Gastrocnemius medialis (tissue), 4 donors: ENCODE measurements at regions not wholly inside any gene's neighbourhood (a gene's known extent, or its start where the extent isn't known, plus 50 kb on each side); places are given as distances from the start of the nearest gene placed in this dataset.
"Not testable (repeated sequence)": the region's sequence is repeated elsewhere in the genome, so short reads cannot be mapped to it uniquely, and the experiment has no call there.

Source experiments
- ATAC-seq, 2 donors: fragments of 150-250 bp; one replicate each; pipeline ENCODE4 v1.9.1; 2016
- DNase-seq, 2 donors: peaks; one replicate each; pipeline ENCODE4 v3.0.0-alpha.2; 2019
- H3K27ac ChIP-seq, 4 donors: fragments of 200-600 bp; sonication (generic); 1 replicate in 1 of 4; 2 replicates in 3 of 4; pipeline ENCODE4 v1.5.1; 2016 to 2018; ENCODE audit warnings: mild to moderate bottlenecking in 2 of 4, moderate library complexity in 1 of 4
- H3K27me3 ChIP-seq, 3 donors: fragments of 200-600 bp; sonication (generic) in 2 of 3; 1 replicate in 1 of 3; 2 replicates in 2 of 3; pipeline versions ENCODE4 v1.5.1 to v1.6.0; 2016 to 2019; ENCODE audit warnings: mild to moderate bottlenecking in 1 of 3, moderate library complexity in 1 of 3
- H3K36me3 ChIP-seq, 2 donors: fragments of 200-600 bp; sonication (generic) in 1 of 2; one replicate each; pipeline ENCODE4 v1.5.1; 2017 to 2018
- H3K4me1 ChIP-seq, 2 donors: fragments of 200-600 bp; sonication (generic) in 1 of 2; one replicate each; pipeline ENCODE4 v1.5.1; 2016 to 2017; ENCODE audit warnings: mild to moderate bottlenecking in 2 of 2
- H3K4me3 ChIP-seq, 4 donors: fragments of 200-600 bp; sonication (generic) in 3 of 4; 1 replicate in 1 of 4; 2 replicates in 3 of 4; pipeline ENCODE4 v1.5.1; 2016 to 2019; ENCODE audit warnings: mild to moderate bottlenecking in 2 of 4
- H3K9me3 ChIP-seq, 3 donors: fragments of 200-600 bp; sonication (generic) in 2 of 3; 1 replicate in 1 of 3; 2 replicates in 2 of 3; pipeline ENCODE4 v1.5.1; 2016 to 2019
- POLR2A ChIP-seq, 2 donors: fragments of 450-650 bp; IDR thresholded peaks; one replicate each; pipeline ENCODE4 v1.6.1; 2017; ENCODE audit warnings: antibody characterized with exemption in 2 of 2, mild to moderate bottlenecking in 2 of 2, moderate library complexity in 2 of 2
- in situ Hi-C, 4 donors: fragments of 200-750 bp; cut with MboI; loops; one replicate each; pipeline versions ENCODE4 v1.15.0 to v1.8.0; 2017; ENCODE audit warnings: low sequenced_read_pairs in 4 of 4
- intact Hi-C: fragments of 100-400 bp; cut with DNase I; formaldehyde crosslinking; loops from one replicate; pipeline ENCODE4 v1.15.1; 2023; ENCODE audit warnings: low total_unique reads
- TF ChIP-seq, protein P1 (sequence below), 5 experiments: fragments of 450-650 bp in 3 of 5; fragments of 200-600 bp in 2 of 5; sonication (generic) in 2 of 5; IDR thresholded peaks in 4 of 5; conservative IDR thresholded peaks in 1 of 5; 1 replicate in 4 of 5; 2 replicates in 1 of 5; pipeline ENCODE4 v1.5.1; 2016 to 2019; ENCODE audit warnings: antibody characterized with exemption in 5 of 5, mild to moderate bottlenecking in 3 of 5, moderate library complexity in 3 of 5

DNA sequence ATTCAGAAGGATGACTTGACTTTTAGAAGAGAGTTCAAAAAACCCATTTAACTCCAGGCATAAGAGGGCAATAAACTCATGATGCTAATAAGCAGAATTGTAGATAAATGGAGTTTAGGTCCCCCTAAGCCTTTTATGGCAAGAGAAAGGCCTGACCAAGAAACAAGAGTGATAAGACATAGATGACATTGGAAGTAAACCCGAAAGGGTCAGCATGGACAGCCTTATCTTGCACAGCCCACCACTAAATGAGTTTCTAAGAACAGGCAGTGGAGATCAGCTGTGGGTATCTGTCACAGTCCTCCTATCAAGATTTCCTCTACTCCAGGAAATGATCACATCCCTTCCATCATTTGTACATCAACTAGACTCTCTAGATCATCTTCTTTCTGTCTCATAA is 457.9 kb upstream of the ADAMTS9 start:
- no peak overlapping the region for H3K4me3 ChIP-seq
- no peaks in the 10 kb centered on the region for H3K9me3 ChIP-seq
- intact Hi-C loops (no loop called here), in situ Hi-C loops (no loop called here)
- no peaks in the 10 kb centered on the region for H3K27me3 ChIP-seq
- no peak for ATAC-seq
- H3K4me1 ChIP-seq: no peaks in the 10 kb centered on the region
- H3K27ac ChIP-seq: no peak overlapping the region
- no peaks in the 10 kb centered on the region for H3K36me3 ChIP-seq
- TF ChIP-seq POLR2A (IDR thresholded peaks at IDR 0.05): no peak
- TF ChIP-seq, protein P1, sequence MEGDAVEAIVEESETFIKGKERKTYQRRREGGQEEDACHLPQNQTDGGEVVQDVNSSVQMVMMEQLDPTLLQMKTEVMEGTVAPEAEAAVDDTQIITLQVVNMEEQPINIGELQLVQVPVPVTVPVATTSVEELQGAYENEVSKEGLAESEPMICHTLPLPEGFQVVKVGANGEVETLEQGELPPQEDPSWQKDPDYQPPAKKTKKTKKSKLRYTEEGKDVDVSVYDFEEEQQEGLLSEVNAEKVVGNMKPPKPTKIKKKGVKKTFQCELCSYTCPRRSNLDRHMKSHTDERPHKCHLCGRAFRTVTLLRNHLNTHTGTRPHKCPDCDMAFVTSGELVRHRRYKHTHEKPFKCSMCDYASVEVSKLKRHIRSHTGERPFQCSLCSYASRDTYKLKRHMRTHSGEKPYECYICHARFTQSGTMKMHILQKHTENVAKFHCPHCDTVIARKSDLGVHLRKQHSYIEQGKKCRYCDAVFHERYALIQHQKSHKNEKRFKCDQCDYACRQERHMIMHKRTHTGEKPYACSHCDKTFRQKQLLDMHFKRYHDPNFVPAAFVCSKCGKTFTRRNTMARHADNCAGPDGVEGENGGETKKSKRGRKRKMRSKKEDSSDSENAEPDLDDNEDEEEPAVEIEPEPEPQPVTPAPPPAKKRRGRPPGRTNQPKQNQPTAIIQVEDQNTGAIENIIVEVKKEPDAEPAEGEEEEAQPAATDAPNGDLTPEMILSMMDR (IDR thresholded peaks at IDR 0.05 in 4 of 5, conservative IDR thresholded peaks at IDR 0.05 in 1 of 5): no peak
- no peak for DNase-seq

DNA sequence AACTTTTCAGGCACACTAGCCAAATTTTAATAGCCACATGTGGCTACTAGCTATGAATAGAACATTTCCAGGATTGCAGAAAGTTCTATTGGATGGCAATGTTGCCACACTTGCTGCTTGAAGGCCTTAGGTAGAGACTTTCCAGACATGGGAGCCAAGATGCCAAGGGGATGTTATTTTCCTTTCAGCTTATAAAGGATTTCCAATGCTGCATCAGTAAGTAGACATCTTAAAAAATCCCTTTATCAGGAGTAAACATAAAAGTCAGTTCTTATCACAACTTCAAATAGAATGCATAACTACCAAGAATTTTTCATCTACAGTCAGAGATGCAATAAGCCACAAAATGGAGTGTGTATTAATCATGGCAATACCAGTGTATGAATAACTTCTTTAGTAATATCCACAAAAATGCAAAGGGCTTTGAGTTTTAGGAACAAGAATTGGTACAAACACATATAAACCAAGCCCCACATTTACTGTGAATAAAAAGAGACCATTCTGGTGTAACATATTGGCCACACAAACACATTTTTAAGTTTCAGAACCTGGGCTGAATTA is 457.1 kb upstream of the ADAMTS9 start:
- Histone ChIP-seq H3K4me3 (no peak overlapping the region), H3K4me1 (no peaks in the 10 kb centered on the region), H3K9me3 (no peaks in the 10 kb centered on the region), H3K27ac (no peak overlapping the region), H3K27me3 (no peaks in the 10 kb centered on the region), H3K36me3 (no peaks in the 10 kb centered on the region)
- intact Hi-C loops (no loop called here), in situ Hi-C loops (no loop called here)
- DNase-seq: no peak
- no peak for TF ChIP-seq POLR2A (IDR thresholded peaks at IDR 0.05)
- TF ChIP-seq, protein P1 (IDR thresholded peaks at IDR 0.05 in 4 of 5, conservative IDR thresholded peaks at IDR 0.05 in 1 of 5): no peak
- ATAC-seq: no peak

DNA sequence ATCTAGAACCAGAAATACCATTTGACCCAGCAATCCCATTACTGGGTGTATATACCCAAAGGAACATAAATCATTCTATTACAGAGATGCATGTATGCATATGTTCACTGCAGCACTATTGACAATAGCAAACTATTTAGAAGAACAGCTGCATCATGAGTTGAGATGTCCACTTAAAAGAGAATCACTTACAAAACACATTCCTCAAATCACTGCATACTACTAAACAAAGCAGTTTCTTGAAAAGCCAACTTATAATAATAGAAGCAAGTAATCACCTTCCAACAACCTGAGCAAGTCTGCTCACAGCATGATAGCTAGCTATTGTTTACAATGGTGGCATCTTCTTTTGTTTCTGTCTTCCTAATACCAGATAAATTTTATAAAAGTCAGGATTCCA is 454.7 kb upstream of the ADAMTS9 start:
- no peaks in the 10 kb centered on the region for H3K9me3 ChIP-seq
- H3K4me3 ChIP-seq: no peak overlapping the region
- no peaks in the 10 kb centered on the region for H3K4me1 ChIP-seq
- no peaks in the 10 kb centered on the region for H3K36me3 ChIP-seq
- in situ Hi-C loops (no loop called here), intact Hi-C loops (no loop called here)
- ATAC-seq (no peak), DNase-seq (no peak)
- H3K27ac ChIP-seq: no peak overlapping the region
- TF ChIP-seq, protein P1 (IDR thresholded peaks at IDR 0.05 in 4 of 5, conservative IDR thresholded peaks at IDR 0.05 in 1 of 5): no peak
- TF ChIP-seq POLR2A (IDR thresholded peaks at IDR 0.05): no peak
- H3K27me3 ChIP-seq: no peaks in the 10 kb centered on the region

DNA sequence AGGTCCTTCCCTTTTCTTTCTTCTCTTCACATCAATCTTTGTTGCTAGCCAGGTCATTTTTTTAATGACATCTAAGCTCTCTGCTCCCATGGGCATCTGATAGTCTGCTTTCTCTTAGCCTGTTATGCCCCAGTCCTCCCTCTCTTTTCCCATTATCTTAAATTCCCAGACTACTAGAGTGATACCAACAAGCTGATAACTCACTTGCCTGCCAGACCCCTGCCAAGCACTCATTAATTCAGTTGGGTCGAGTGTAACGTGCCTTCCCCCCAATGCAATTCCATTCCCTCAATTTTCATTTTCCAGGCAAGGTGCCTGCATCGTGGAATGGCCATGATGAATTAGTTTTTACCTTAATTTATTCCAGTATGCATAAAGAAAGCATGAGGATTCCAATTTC is 450.8 kb upstream of the ADAMTS9 start:
- no peak for TF ChIP-seq POLR2A (IDR thresholded peaks at IDR 0.05)
- TF ChIP-seq, protein P1 (IDR thresholded peaks at IDR 0.05 in 4 of 5, conservative IDR thresholded peaks at IDR 0.05 in 1 of 5): no peak
- in situ Hi-C loops (no loop called here), intact Hi-C loops (no loop called here)
- Histone ChIP-seq H3K4me1 (no peaks in the 10 kb centered on the region), H3K27ac (no peak overlapping the region), H3K4me3 (no peak overlapping the region), H3K9me3 (no peaks in the 10 kb centered on the region), H3K36me3 (no peaks in the 10 kb centered on the region), H3K27me3 (no peaks in the 10 kb centered on the region)
- DNase-seq (no peak), ATAC-seq (no peak)

DNA sequence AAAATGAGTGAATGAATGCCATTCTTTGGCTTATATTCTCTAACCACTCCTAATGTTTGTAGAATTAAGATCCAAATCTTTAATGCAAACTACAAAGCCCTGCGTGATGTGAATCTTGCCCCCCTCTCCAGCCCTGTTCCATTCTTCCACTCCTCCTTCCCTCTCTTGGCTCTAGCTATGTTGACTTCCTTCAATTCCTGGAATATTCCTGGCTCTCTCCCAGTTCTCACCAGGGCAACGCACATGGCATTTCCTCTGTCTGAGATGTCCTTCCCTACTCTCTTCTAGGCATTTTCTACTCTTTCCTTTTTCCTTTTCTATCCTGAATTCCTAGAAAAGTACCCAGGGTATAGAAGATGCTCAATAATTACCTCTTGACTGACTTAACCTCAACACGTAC is 446.0 kb upstream of the ADAMTS9 start:
- H3K4me3 ChIP-seq, DNase-seq, intact Hi-C loops, H3K4me1 ChIP-seq, in situ Hi-C loops, H3K36me3 ChIP-seq, ATAC-seq, H3K9me3 ChIP-seq, H3K27ac ChIP-seq, H3K27me3 ChIP-seq: not testable (repeated sequence)
